Forelimb muscle (tissue), 1 donor: ENCODE measurements at regions not wholly inside any gene's neighbourhood (a gene's known extent, or its start where the extent isn't known, plus 50 kb on each side); places are given as distances from the start of the nearest gene placed in this dataset.

Source experiments
- DNase-seq: peaks from one replicate; pipeline ENCODE4 v3.0.0-alpha.2; 2013; ENCODE audit warnings: low read depth

- DNase-seq = no peak
Measured at GRCh38 chr20:8073024-8073832, 53.7 kb upstream of the TMX4 start.

GRCh38 chr20:8074931-8075330, 55.4 kb upstream of the TMX4 start:
- DNase-seq = no peak

- DNase-seq = no peak
Measured at GRCh38 chr20:8076306-8077136, 55.5 kb upstream of the PLCB1 start.

GRCh38 chr20:8077137-8077466, 55.0 kb upstream of the PLCB1 start:
- peak; percentile 31 for DNase-seq

GRCh38 chr20:8078528-8078914, 53.5 kb upstream of the PLCB1 start:
- DNase-seq = no peak

- no peak for DNase-seq
Measured at GRCh38 chr20:8079976-8080375, 52.1 kb upstream of the PLCB1 start.

- no peak for DNase-seq
Measured at GRCh38 chr20:8082025-8082424, 50.0 kb upstream of the PLCB1 start.
